Putamen (tissue), 1 donor: ENCODE measurements at regions not wholly inside any gene's neighbourhood (a gene's known extent, or its start where the extent isn't known, plus 50 kb on each side); places are given as distances from the start of the nearest gene placed in this dataset.

Source experiments
- DNase-seq: peaks from one replicate; pipeline ENCODE4 v3.0.0-alpha.2; 2016; ENCODE audit warnings: low spot score

DNA sequence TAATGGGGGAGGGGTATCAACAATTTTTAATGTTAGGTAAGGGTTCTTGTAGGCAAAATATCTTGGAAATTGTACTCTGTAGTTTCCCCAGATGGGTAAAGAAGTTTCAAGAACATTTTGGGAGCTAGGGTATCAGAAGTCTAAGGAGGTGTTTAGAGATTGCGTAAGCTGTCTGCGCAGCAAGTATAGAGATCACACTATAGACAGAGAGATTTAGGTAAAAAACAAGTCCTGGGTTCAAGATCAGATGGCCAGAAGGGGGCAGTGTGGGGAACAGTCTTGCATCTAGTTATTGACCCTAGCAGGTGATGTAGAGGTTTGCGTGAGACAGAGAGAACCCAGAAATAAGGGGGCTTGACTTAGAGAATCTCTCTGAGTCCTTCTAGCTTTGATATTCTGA is 80.8 kb downstream of the S1PR1 start:
- DNase-seq, result no peak

GRCh38 chr1:101323535-101323934 is 86.7 kb downstream of the S1PR1 start:
- no peak for DNase-seq

- DNase-seq, result no peak
These were observed 88.3 kb downstream of the S1PR1 start for GRCh38 chr1:101325144-101325543.

DNA sequence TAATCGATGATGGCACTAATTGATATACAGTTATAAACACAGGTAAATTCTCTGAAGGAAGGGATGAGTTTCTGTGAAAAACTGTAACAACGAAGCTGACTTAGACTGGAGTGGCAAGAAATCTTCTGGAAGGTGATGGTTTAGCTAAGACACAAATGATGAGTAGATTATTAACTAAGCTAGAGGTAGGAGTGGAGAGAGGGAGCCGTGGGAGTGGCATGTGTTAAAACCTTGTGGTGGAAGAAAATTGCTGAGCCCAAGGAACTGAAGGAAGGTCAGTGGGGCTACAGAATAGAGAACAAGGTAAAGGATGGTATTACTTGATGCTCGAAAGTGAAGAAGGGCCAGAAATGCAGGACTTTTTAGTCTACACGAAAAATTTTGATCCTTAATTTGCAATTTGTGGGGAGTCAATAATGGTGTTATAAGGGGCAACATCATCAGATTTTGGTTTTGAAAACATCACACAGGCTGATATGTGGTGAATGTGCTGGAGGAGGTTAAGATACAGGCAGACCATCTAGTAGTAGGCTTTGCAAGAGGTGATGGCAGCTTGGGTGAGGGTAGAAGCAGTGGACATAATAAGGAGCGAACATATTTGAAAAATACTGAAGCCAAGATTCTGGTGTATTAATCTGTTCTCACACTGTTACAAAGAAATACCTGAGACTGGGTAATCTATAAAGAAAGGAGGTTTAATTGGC is 93.8 kb downstream of the S1PR1 start:
- DNase-seq, result no peak

GRCh38 chr1:101331794-101332193 is 95.0 kb downstream of the S1PR1 start:
- no peak for DNase-seq

GRCh38 chr1:101332633-101333032 is 95.8 kb downstream of the S1PR1 start:
- DNase-seq, result no peak

- no peak for DNase-seq
These were observed 96.4 kb downstream of the S1PR1 start for GRCh38 chr1:101333186-101333585.

- no peak for DNase-seq
These were observed 101.1 kb downstream of the S1PR1 start for GRCh38 chr1:101337968-101338367.

DNA sequence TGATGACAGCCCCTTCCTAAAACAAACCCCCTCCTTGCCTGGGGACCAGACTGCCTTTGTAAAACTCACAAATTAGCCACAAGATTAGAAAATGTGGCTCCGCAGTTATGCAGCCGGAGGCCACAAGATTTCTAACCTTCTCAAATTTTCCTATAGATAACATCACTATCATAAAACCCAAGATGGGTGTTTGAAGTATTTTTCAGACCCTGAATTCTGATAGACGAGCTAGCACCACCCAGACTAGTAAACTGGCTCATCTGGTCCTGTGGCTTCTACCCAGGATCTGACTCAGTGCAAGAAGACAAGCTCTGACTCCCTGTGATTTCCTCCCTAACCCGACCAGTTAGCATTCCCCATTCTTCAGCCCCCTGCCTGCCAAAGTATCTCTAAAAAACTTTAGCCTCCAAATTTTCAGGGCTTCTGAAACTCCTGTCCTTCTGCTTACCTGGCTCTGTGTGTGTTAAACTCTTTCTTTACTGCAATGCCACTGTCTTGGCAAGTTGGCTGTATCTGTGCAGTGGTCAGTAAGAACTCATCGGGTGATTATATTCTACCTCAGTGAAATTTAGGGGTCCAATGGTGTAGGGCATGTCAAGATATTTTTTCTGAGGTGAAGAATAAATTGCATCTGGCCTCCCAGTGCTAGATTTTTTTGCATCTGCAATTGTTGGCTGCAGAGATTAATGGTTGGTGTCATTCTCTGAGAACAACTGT is 102.1 kb downstream of the S1PR1 start:
- no peak for DNase-seq

DNA sequence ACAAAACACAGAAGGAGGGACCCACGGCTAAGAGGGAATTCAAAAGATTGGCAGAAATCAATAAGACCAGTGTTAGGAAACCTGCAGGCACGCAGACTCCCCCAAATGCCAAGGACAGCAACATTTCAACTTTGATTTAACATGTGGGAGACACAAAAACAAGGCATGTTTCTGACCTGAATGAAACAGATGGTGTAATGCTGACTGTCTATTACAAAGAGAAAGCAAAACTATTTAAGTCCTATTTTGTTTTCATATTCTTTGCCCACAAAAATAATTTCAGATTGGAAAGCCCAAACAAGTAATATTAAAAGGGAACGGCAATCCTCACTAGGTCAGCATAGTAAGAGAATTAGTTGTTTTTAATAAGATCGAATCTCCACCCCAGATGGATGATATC is 107.9 kb downstream of the S1PR1 start:
- DNase-seq, result no peak

- no peak for DNase-seq
These were observed 109.6 kb downstream of the S1PR1 start for GRCh38 chr1:101346419-101346818.

- DNase-seq, result no peak
These were observed 119.2 kb downstream of the S1PR1 start for GRCh38 chr1:101356013-101356412.

DNA sequence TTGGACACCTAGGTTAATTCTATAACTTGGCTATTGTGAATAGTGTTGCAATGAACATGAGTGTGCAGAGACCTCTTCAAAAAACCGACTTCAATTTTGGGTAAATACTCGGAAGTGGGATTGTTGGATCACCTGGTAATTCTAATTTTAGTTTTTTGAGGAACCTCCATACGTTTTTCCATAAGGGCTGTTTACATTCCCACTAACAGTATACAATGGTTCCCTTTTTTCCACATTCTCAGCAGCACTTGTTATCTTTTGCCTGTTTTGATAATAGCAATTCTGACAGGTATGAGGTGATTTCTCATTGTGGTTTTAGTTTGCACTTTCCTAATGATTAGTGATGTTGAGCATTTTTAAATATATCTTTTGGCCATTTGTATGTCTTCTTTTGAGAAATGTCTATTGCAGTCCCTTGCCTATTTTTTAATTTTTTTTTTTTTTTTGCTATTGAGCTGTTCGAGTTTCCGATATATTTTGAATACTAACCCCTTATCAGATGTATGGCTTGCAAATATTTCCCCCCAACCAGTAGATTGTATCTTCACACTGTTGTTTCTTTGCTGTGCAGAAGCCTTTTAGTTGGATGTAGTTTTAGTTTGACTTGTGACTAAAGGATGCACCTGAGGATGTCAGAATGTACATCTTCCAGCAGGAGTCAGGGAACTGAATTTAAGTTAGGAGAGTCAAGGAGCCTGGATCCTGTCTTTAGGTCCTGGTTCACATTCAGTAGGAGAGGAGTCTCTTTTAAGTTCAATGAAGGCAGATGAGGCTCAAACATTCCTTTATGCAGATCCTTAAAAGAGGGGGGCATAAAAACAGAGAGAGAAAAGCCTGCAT is 120.0 kb downstream of the S1PR1 start:
- DNase-seq, result no peak

DNA sequence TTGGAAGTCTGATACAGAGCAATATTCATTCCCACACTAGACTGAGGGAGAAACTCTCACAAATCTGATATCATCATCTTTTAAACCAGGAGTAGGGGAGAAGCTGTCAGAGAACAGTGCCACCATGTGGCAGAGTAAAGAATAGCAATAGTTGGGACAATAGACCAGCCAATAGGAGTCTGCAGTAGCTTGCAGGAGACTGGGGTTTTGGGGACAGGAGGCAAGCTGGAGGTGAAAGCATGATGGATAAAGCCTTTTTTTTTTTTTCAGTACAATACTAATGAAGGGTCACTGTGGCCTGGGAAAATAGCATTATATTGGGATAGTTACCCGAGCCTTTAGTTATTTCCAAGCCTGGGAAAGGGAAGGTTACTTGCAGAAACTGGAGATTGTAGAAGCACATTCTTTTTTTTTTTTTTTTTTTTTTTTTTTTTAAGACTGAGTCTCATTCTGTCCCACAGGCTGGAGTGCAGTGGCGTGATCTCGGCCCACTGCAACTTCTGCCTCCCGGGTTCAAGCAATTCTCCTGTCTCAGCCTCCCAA is 120.7 kb downstream of the S1PR1 start:
- peak; percentile 73 for DNase-seq

DNA sequence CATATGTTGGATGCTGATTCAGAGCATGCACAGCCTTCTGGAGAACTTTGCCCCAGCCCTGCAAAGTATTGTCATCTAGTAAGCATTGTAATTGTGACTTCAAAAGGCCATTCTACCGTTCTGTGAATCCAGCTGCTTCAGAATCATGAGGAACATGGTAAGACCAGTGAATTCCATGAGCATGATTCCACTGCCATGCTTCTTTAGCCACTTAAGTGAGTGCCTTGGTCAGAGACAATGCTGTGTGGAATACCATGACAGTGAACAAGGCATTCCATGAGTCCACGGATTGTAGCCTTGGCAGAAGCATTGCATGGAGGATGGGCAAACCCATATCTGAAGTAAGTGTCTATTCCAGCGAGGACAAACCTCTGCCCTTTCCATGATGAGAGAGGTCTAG is 123.7 kb downstream of the S1PR1 start:
- DNase-seq, result no peak

GRCh38 chr1:101363891-101364318 is 127.1 kb downstream of the S1PR1 start:
- DNase-seq, result no peak

DNA sequence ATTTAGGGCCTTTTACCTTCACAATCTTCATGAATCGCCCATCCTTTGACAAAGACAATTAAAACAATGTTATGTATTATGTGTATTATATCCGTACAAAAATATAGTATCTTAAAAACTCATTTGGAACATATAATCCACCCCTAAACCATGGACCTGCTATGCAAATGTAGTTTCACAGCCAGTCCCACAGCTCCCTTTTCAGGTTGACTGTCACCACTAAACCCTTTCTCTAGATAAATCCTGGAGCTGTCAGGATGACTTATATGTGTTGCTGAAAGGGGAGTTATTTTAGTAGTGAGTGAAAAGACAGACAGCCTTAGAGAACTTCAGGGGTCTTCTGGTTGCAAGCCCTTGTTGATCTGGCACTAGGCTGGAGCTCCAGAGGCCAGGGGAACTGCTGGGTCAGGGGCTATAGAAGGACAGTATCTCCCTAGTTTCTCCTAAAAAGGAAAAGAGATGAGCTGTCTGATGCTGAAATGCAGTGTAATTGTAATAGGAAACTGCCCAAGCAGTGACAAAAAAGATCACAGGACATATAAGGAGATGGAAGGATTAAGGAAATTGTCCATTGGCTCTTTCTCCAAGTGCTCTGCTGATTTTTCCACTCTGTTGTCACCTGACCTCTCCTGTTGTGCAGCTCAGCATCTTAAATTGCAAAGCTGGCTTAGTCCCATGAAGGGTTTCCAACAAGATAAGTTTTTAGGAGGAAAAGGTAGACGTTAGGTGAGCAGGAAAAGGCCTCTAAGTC is 127.7 kb downstream of the S1PR1 start:
- DNase-seq, result no peak

GRCh38 chr1:101365186-101365585 is 128.4 kb downstream of the S1PR1 start:
- no peak for DNase-seq

GRCh38 chr1:101365878-101366277 is 129.1 kb downstream of the S1PR1 start:
- DNase-seq, result no peak

GRCh38 chr1:101366513-101367215 is 129.8 kb downstream of the S1PR1 start:
- no peak for DNase-seq

GRCh38 chr1:101367630-101368029 is 130.8 kb downstream of the S1PR1 start:
- no peak for DNase-seq
